Activated naive CD4-positive, alpha-beta T cell treated with anti-CD3 and anti-CD28 coated beads for 36 hours (primary cell): ENCODE measurements at regions not wholly inside any gene's neighbourhood (a gene's known extent, or its start where the extent isn't known, plus 50 kb on each side); places are given as distances from the start of the nearest gene placed in this dataset.

ENCODE experiments used
- CTCF ChIA-PET: fragments of 350-600 bp; sonication (Branson Sonifier 250); formaldehyde crosslinking; loops from one replicate; lab custom pipeline; 2021; ENCODE audit warnings: antibody characterized with exemption; lab: Charles Lee
- DNase-seq: peaks from one replicate; pipeline ENCODE4 v3.0.0-alpha.2; 2020
- H3K27ac Mint-ChIP-seq: one replicate; pipeline ENCODE4 v1.8.0; 2021; ENCODE audit warnings: mild to moderate bottlenecking, mixed read lengths
- H3K27me3 Mint-ChIP-seq: one replicate; pipeline ENCODE4 v1.8.0; 2021; ENCODE audit warnings: low read depth, mixed read lengths
- H3K36me3 Mint-ChIP-seq: one replicate; pipeline ENCODE4 v1.8.0; 2021; ENCODE audit warnings: low read depth, mixed read lengths
- H3K4me1 Mint-ChIP-seq: one replicate; pipeline ENCODE4 v1.8.0; 2021; ENCODE audit warnings: low read depth, mixed read lengths
- H3K4me3 Mint-ChIP-seq: one replicate; pipeline ENCODE4 v1.8.0; 2021; ENCODE audit warnings: mild to moderate bottlenecking, moderate library complexity, mixed read lengths
- H3K9me3 Mint-ChIP-seq: one replicate; pipeline ENCODE4 v1.8.0; 2021; ENCODE audit warnings: mixed read lengths
- intact Hi-C: fragments of 100-400 bp; cut with micrococcal nuclease; formaldehyde crosslinking; loops from one replicate; pipeline ENCODE4 v1.15.1; 2023

DNA sequence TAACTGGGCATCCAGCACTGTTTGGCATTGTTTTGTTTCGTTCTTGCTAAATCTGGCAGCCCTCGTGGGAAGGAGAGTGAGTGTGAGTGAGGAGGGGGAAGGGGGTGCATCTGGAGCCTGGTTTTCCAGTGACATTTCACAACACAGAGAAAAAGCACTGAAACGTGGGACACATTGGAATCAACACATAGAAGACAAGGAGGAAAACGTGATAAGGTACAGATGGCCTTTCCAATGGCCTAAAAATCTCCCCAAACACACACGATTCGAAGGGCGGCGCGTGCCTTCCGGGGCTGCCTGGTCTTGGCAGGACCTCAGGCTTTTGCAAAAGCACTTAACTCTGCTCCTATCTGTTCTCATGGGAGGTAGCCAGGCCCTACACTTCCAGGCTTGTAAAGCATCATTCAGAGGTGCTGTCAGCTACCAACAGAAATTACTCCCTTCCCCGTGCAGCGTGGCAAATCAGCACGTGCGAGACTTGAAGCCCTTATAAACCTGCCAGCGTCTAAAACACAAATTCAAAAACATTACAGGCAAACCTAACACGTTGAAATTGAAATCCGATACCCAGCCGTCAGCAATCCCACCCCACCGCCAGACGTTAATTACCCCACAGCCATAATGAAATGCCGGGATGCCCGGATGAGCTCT is 129.4 kb downstream of the OLFM1 start:
- intact Hi-C loops: no loop called here
- Mint-ChIP-seq H3K4me1 (no peaks in the 10 kb centered on the region), H3K27me3 (peaks cover 23% of the 10 kb centered on the region), H3K4me3 (no peak overlapping the region), H3K9me3 (no peaks in the 10 kb centered on the region), H3K36me3 (no peaks in the 10 kb centered on the region), H3K27ac (no peak overlapping the region)
- no peak for DNase-seq
- CTCF ChIA-PET: no interaction called here

DNA sequence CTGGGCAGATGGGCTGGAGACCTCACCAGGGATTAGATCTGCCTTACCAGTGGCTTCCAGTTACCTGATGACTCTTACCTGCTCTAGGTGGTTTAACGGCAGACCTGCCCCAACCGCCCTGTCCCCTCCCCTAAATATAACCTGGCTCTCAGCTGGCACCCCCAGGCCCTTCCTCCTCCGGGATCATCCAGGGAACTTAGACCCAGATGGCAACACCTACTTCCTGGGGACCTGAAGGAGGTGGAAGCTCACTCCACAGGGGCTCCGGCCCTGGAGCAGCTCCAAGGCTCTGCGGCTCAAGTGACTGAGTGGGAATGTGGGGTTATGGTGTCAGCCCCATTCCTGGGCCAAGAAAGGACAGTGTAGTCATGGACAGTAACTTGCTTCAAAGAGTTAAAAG is 130.4 kb downstream of the OLFM1 start:
- H3K27ac Mint-ChIP-seq: no peak overlapping the region
- no peak overlapping the region for H3K4me3 Mint-ChIP-seq
- H3K9me3 Mint-ChIP-seq: no peaks in the 10 kb centered on the region
- intact Hi-C loops: no loop called here
- H3K27me3 Mint-ChIP-seq: peaks cover 23% of the 10 kb centered on the region
- H3K36me3 Mint-ChIP-seq: no peaks in the 10 kb centered on the region
- DNase-seq: no peak
- CTCF ChIA-PET: interaction anchor here (0.6 kb wide), 1 partner anchor 413 kb away, joined by 6 read pairs; no protein-coding TSS in a partner anchor
- no peaks in the 10 kb centered on the region for H3K4me1 Mint-ChIP-seq

- H3K4me3 Mint-ChIP-seq: no peak overlapping the region
- intact Hi-C loops: no loop called here
- no peaks in the 10 kb centered on the region for H3K9me3 Mint-ChIP-seq
- DNase-seq: no peak
- no peaks in the 10 kb centered on the region for H3K4me1 Mint-ChIP-seq
- H3K27ac Mint-ChIP-seq: no peak overlapping the region
- no peaks in the 10 kb centered on the region for H3K36me3 Mint-ChIP-seq
- H3K27me3 Mint-ChIP-seq: peaks cover 23% of the 10 kb centered on the region
- CTCF ChIA-PET: interaction anchor here (0.6 kb wide), 1 partner anchor 412 kb away, joined by 6 read pairs; no protein-coding TSS in a partner anchor
These were observed 131.1 kb downstream of the OLFM1 start for GRCh38 chr9:135218331-135219225.

GRCh38 chr9:135219676-135220600 is 132.5 kb downstream of the OLFM1 start:
- Mint-ChIP-seq H3K27ac (no peak overlapping the region), H3K4me3 (no peak overlapping the region), H3K27me3 (peaks cover 23% of the 10 kb centered on the region), H3K36me3 (no peaks in the 10 kb centered on the region), H3K4me1 (no peaks in the 10 kb centered on the region), H3K9me3 (no peaks in the 10 kb centered on the region)
- intact Hi-C loops: no loop called here
- DNase-seq: no peak
- CTCF ChIA-PET: no interaction called here

- no peak for DNase-seq
- Mint-ChIP-seq H3K9me3 (no peaks in the 10 kb centered on the region), H3K27me3 (peaks cover 19% of the 10 kb centered on the region), H3K36me3 (no peaks in the 10 kb centered on the region), H3K4me3 (no peak overlapping the region), H3K27ac (no peak overlapping the region), H3K4me1 (no peaks in the 10 kb centered on the region)
- CTCF ChIA-PET: interaction anchor here (0.8 kb wide), 1 partner anchor 193 kb away, joined by 4 read pairs; no protein-coding TSS in a partner anchor
- intact Hi-C loops: no loop called here
These were observed 133.4 kb downstream of the OLFM1 start for GRCh38 chr9:135220601-135221575.

DNA sequence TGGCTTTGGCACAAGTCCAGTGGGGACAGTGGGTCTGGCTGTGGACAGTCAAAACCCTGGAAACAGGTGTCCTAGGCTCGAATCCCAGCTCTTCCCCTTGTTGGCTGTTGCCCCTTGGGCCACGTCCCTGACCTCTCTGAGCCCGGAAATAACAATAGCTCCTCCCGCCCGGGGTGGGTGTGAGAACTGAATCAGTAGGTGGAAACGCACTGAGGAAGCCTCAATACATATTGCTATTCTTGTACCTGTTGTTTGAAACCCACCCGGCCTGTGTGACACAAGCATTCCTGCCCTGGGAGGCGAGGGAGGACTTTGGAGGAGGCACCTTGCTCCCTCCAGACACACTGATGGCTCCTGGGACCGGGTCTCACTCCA is 134.1 kb downstream of the OLFM1 start:
- CTCF ChIA-PET: no interaction called here
- Mint-ChIP-seq H3K36me3 (no peaks in the 10 kb centered on the region), H3K4me3 (no peak overlapping the region), H3K9me3 (no peaks in the 10 kb centered on the region), H3K4me1 (no peaks in the 10 kb centered on the region), H3K27ac (no peak overlapping the region), H3K27me3 (peaks cover 19% of the 10 kb centered on the region)
- intact Hi-C loops: no loop called here
- no peak for DNase-seq

GRCh38 chr9:135221951-135222631 is 134.6 kb downstream of the OLFM1 start:
- peaks cover 15% of the 10 kb centered on the region for H3K27me3 Mint-ChIP-seq
- no peak overlapping the region for H3K27ac Mint-ChIP-seq
- CTCF ChIA-PET: no interaction called here
- H3K4me1 Mint-ChIP-seq: no peaks in the 10 kb centered on the region
- intact Hi-C loops: no loop called here
- H3K4me3 Mint-ChIP-seq: no peak overlapping the region
- no peak for DNase-seq
- no peaks in the 10 kb centered on the region for H3K9me3 Mint-ChIP-seq
- no peaks in the 10 kb centered on the region for H3K36me3 Mint-ChIP-seq

DNA sequence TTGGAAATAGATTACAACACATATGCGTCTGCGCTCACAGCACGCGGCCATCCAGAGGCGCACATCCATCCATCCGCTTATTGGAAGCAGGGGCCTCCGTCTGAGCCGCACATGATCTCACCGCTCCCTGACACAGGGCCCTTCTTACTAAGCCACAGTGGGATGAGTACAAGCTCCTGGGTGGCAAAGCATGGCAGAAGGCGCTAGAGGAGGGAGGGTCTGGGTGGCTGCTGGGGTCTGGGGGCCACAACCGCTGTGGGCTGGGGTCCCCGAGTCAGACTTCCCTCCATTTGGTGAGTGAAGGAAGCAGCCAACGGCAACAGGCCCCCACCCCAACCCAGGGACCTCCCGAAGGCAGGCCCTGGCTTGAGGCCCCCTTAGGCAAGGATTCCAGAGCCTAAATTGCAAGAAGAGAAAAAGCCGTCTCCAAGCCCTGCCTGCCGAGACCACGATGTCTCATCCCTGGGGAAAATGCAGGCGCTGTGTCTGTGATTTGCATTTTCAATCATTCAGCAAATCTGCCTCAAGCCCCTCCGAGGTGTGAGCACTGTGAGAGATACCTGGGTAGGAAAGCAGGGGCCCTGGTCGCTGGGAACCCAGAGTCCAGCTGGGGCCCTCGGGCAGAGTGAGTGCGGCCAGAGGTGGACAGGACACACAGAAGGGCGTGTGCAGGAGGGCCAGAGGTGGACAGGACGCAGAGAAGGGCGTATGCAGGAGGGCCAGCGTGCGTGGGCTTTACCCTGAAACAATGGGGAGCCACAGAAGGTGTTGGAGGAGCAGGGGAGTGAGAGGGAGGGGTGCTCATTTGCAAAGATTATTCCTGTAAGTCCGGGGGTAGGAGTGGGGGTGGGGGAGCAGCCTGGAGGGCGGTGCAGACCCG is 135.7 kb downstream of the OLFM1 start:
- Mint-ChIP-seq H3K4me3 (no peak overlapping the region), H3K27ac (no peak overlapping the region), H3K4me1 (no peaks in the 10 kb centered on the region), H3K9me3 (no peaks in the 10 kb centered on the region), H3K36me3 (no peaks in the 10 kb centered on the region), H3K27me3 (peaks cover 11% of the 10 kb centered on the region)
- intact Hi-C loops: no loop called here
- DNase-seq: no peak
- CTCF ChIA-PET: no interaction called here

GRCh38 chr9:135223831-135224230 is 136.4 kb downstream of the OLFM1 start:
- intact Hi-C loops: no loop called here
- no peaks in the 10 kb centered on the region for H3K36me3 Mint-ChIP-seq
- no peak overlapping the region for H3K27ac Mint-ChIP-seq
- no peaks in the 10 kb centered on the region for H3K9me3 Mint-ChIP-seq
- H3K4me1 Mint-ChIP-seq: no peaks in the 10 kb centered on the region
- DNase-seq: no peak
- CTCF ChIA-PET: no interaction called here
- no peak overlapping the region for H3K4me3 Mint-ChIP-seq
- peaks cover 9% of the 10 kb centered on the region for H3K27me3 Mint-ChIP-seq

- Mint-ChIP-seq H3K4me3 (no peak overlapping the region), H3K27ac (no peak overlapping the region), H3K27me3 (peaks cover 6% of the 10 kb centered on the region), H3K9me3 (no peaks in the 10 kb centered on the region), H3K36me3 (no peaks in the 10 kb centered on the region), H3K4me1 (no peaks in the 10 kb centered on the region)
- CTCF ChIA-PET: no interaction called here
- no peak for DNase-seq
- intact Hi-C loops: no loop called here
These were observed 136.9 kb downstream of the OLFM1 start for GRCh38 chr9:135224286-135224877.
